ENCODE measurements at regions not wholly inside any gene's neighbourhood (a gene's known extent, or its start where the extent isn't known, plus 50 kb on each side); places are given as distances from the start of the nearest gene placed in this dataset.

GRCh38 chr11:28860893-28861292, 752.7 kb downstream of the METTL15 start:
- no peak for DNase-seq (ENCODE audit: low read depth in 1 of 2, low spot score in 1 of 2)
- Histone ChIP-seq H3K27ac (replicated peaks) (no peak overlapping the region), H3K4me3 (replicated peaks; ENCODE audit: insufficient read depth, low read length) (no peak overlapping the region), H3K27me3 (ENCODE audit: insufficient read depth, poor library complexity, severe bottlenecking) (no peaks in the 10 kb centered on the region)
- TF ChIP-seq REST (IDR thresholded peaks at IDR 0.05; ENCODE audit: insufficient replicate concordance, low read depth) (no peak), CTCF (IDR thresholded peaks at IDR 0.05; ENCODE audit: insufficient read depth, low read length) (no peak), SPI1 (IDR thresholded peaks at IDR 0.05; ENCODE audit: borderline replicate concordance, low read depth) (no peak), POLR2AphosphoS5 (IDR thresholded peaks at IDR 0.05; ENCODE audit: low read depth) (no peak), GABPA (IDR thresholded peaks at IDR 0.05; ENCODE audit: low read depth) (no peak)

GRCh38 chr11:28858076-28858475, 749.9 kb downstream of the METTL15 start:
- no peaks in the 10 kb centered on the region for H3K27me3 ChIP-seq (ENCODE audit: insufficient read depth, poor library complexity, severe bottlenecking)
- TF ChIP-seq REST (IDR thresholded peaks at IDR 0.05; ENCODE audit: insufficient replicate concordance, low read depth) = no peak
- TF ChIP-seq CTCF (IDR thresholded peaks at IDR 0.05; ENCODE audit: insufficient read depth, low read length) = no peak
- TF ChIP-seq GABPA (IDR thresholded peaks at IDR 0.05; ENCODE audit: low read depth) = no peak
- no peak for TF ChIP-seq SPI1 (IDR thresholded peaks at IDR 0.05; ENCODE audit: borderline replicate concordance, low read depth)
- no peak for TF ChIP-seq POLR2AphosphoS5 (IDR thresholded peaks at IDR 0.05; ENCODE audit: low read depth)
- H3K27ac ChIP-seq (replicated peaks) = no peak overlapping the region
- DNase-seq (ENCODE audit: low read depth in 1 of 2, low spot score in 1 of 2) = no peak
- no peak overlapping the region for H3K4me3 ChIP-seq (replicated peaks; ENCODE audit: insufficient read depth, low read length)

GRCh38 chr11:28849053-28849452, 740.9 kb downstream of the METTL15 start:
- TF ChIP-seq GABPA (IDR thresholded peaks at IDR 0.05; ENCODE audit: low read depth) (no peak), SPI1 (IDR thresholded peaks at IDR 0.05; ENCODE audit: borderline replicate concordance, low read depth) (no peak), CTCF (IDR thresholded peaks at IDR 0.05; ENCODE audit: insufficient read depth, low read length) (no peak), POLR2AphosphoS5 (IDR thresholded peaks at IDR 0.05; ENCODE audit: low read depth) (no peak), REST (IDR thresholded peaks at IDR 0.05; ENCODE audit: insufficient replicate concordance, low read depth) (no peak)
- H3K4me3 ChIP-seq (replicated peaks; ENCODE audit: insufficient read depth, low read length) = no peak overlapping the region
- no peaks in the 10 kb centered on the region for H3K27me3 ChIP-seq (ENCODE audit: insufficient read depth, poor library complexity, severe bottlenecking)
- H3K27ac ChIP-seq (replicated peaks) = no peak overlapping the region
- no peak for DNase-seq (ENCODE audit: low read depth in 1 of 2, low spot score in 1 of 2)

Data from HL-60 (cell line).